Body of pancreas (tissue), 4 donors: ENCODE measurements at regions not wholly inside any gene's neighbourhood (a gene's known extent, or its start where the extent isn't known, plus 50 kb on each side); places are given as distances from the start of the nearest gene placed in this dataset.

Experiments
- ATAC-seq: fragments of 150-250 bp; one replicate; pipeline ENCODE4 v1.9.1; 2016
- DNase-seq, 4 donors: peaks; one replicate each; pipeline ENCODE4 v3.0.0-alpha.2; 2019
- H3K27ac ChIP-seq, 4 donors: fragments of 200-600 bp; sonication (generic); 1 replicate in 3 of 4; 2 replicates in 1 of 4; pipeline versions ENCODE4 v1.5.1 to v1.6.1; 2016 to 2019; ENCODE audit warnings: mild to moderate bottlenecking in 1 of 4, mixed read lengths in 1 of 4, moderate library complexity in 1 of 4
- H3K27me3 ChIP-seq, 2 donors: fragments of 200-600 bp; sonication (generic); one replicate each; pipeline ENCODE4 v1.6.0; 2016; ENCODE audit warnings: mild to moderate bottlenecking in 1 of 2
- H3K36me3 ChIP-seq, 2 donors: fragments of 200-600 bp; sonication (generic); replicated peaks in 1 of 2; 2 replicates each; pipeline ENCODE4 v1.5.1; 2016; ENCODE audit warnings: low read depth in 2 of 2; ENCODE audit not compliant: insufficient read depth in 1 of 2
- H3K4me1 ChIP-seq: fragments of 200-600 bp; sonication (generic); one replicate; pipeline ENCODE4 v1.6.0; 2016
- H3K4me3 ChIP-seq, 2 donors: fragments of 200-600 bp; sonication (generic); 1 replicate in 1 of 2; 2 replicates in 1 of 2; pipeline ENCODE4 v1.5.1; 2016 to 2019
- H3K9me3 ChIP-seq, 3 donors: fragments of 200-600 bp; sonication (generic); 1 replicate in 2 of 3; 2 replicates in 1 of 3; pipeline ENCODE4 v1.5.1; 2016
- CTCF ChIP-seq, 7 experiments: fragments of 450-650 bp in 4 of 7; fragments of 200-600 bp in 3 of 7; sonication (generic) in 3 of 7; IDR thresholded peaks; one replicate each; pipeline ENCODE4 v1.5.1; 2016 to 2019; ENCODE audit warnings: antibody characterized with exemption in 7 of 7
- POLR2A ChIP-seq, 3 donors: fragments of 450-650 bp; IDR thresholded peaks; one replicate each; pipeline ENCODE4 v1.6.1; 2016; ENCODE audit warnings: antibody characterized with exemption in 3 of 3, mild to moderate bottlenecking in 2 of 3
- WGBS, 2 donors: methylation state at CpG; one replicate each; pipeline ENCODE4 v1.1.5; 2017; 5-methylcytosine and 5-hydroxymethylcytosine counted together
- intact Hi-C: fragments of 100-400 bp; cut with DNase I; formaldehyde crosslinking; loops from one replicate; pipeline ENCODE4 v1.15.1; 2023

GRCh38 chr15:58275785-58276184, 137.6 kb downstream of the AQP9 start:
- Histone ChIP-seq H3K9me3 (no peaks in the 10 kb centered on the region), H3K4me3 (no peak overlapping the region), H3K27ac (no peak overlapping the region), H3K4me1 (no peaks in the 10 kb centered on the region), H3K27me3 (no peaks in the 10 kb centered on the region), H3K36me3 (no peaks in the 10 kb centered on the region)
- ATAC-seq (no peak), DNase-seq (no peak)
- intact Hi-C loops = no loop called here
- TF ChIP-seq POLR2A (IDR thresholded peaks at IDR 0.05) = no peak
- no peak for TF ChIP-seq CTCF (IDR thresholded peaks at IDR 0.05)
- WGBS, 2 donors = 93 to 98% methylated on average over 3 of the region's 3 CpGs

- no peak for DNase-seq
- no peaks in the 10 kb centered on the region for H3K36me3 ChIP-seq
- ATAC-seq = no peak
- no peaks in the 10 kb centered on the region for H3K27me3 ChIP-seq
- no peaks in the 10 kb centered on the region for H3K4me1 ChIP-seq
- no peak overlapping the region for H3K4me3 ChIP-seq
- no peak for TF ChIP-seq POLR2A (IDR thresholded peaks at IDR 0.05)
- TF ChIP-seq CTCF (IDR thresholded peaks at IDR 0.05) = no peak
- no peaks in the 10 kb centered on the region for H3K9me3 ChIP-seq
- H3K27ac ChIP-seq = no peak overlapping the region
- intact Hi-C loops = no loop called here
Measured at GRCh38 chr15:58276924-58277323, 138.7 kb downstream of the AQP9 start.

GRCh38 chr15:58277333-58277732, 139.2 kb downstream of the AQP9 start:
- H3K9me3 ChIP-seq = no peaks in the 10 kb centered on the region
- TF ChIP-seq POLR2A (IDR thresholded peaks at IDR 0.05) (no peak), CTCF (IDR thresholded peaks at IDR 0.05) (no peak)
- intact Hi-C loops = no loop called here
- WGBS, 2 donors = 52 to 68% methylated on average over 1 of the region's 1 CpG
- no peak overlapping the region for H3K27ac ChIP-seq
- DNase-seq (no peak), ATAC-seq (no peak)
- H3K4me3 ChIP-seq = no peak overlapping the region
- H3K27me3 ChIP-seq = no peaks in the 10 kb centered on the region
- H3K36me3 ChIP-seq = no peaks in the 10 kb centered on the region
- H3K4me1 ChIP-seq = no peaks in the 10 kb centered on the region

GRCh38 chr15:58279106-58279505, 140.9 kb downstream of the AQP9 start:
- H3K4me1 ChIP-seq = no peaks in the 10 kb centered on the region
- no peak overlapping the region for H3K27ac ChIP-seq
- ATAC-seq = no peak
- no peaks in the 10 kb centered on the region for H3K9me3 ChIP-seq
- H3K4me3 ChIP-seq = no peak overlapping the region
- 59 to 67% methylated on average over 3 of the region's 3 CpGs for WGBS, 2 donors
- TF ChIP-seq CTCF (IDR thresholded peaks at IDR 0.05) = no peak
- TF ChIP-seq POLR2A (IDR thresholded peaks at IDR 0.05) = no peak
- DNase-seq = no peak
- H3K27me3 ChIP-seq = no peaks in the 10 kb centered on the region
- H3K36me3 ChIP-seq = no peaks in the 10 kb centered on the region
- intact Hi-C loops = no loop called here

GRCh38 chr15:58279654-58280053, 141.5 kb downstream of the AQP9 start:
- DNase-seq (no peak), ATAC-seq (no peak)
- no peaks in the 10 kb centered on the region for H3K27me3 ChIP-seq
- H3K36me3 ChIP-seq = no peaks in the 10 kb centered on the region
- H3K4me1 ChIP-seq = no peaks in the 10 kb centered on the region
- WGBS, 2 donors = 53 to 65% methylated on average over 2 of the region's 2 CpGs
- intact Hi-C loops = no loop called here
- TF ChIP-seq POLR2A (IDR thresholded peaks at IDR 0.05) = no peak
- TF ChIP-seq CTCF (IDR thresholded peaks at IDR 0.05) = no peak
- H3K4me3 ChIP-seq = no peak overlapping the region
- no peak overlapping the region for H3K27ac ChIP-seq
- no peaks in the 10 kb centered on the region for H3K9me3 ChIP-seq
